HG02798 (cell line): ENCODE measurements at regions not wholly inside any gene's neighbourhood (a gene's known extent, or its start where the extent isn't known, plus 50 kb on each side); places are given as distances from the start of the nearest gene placed in this dataset.
"Not testable (repeated sequence)": the region's sequence is repeated elsewhere in the genome, so short reads cannot be mapped to it uniquely, and the experiment has no call there.

Experiments used
- ATAC-seq: cut with Tn5 transposase; IDR thresholded peaks from one replicate; pipeline ENCODE4 v1.9.1; 2021; ENCODE audit warnings: mild to moderate bottlenecking; ENCODE audit not compliant: unreplicated experiment, poor library complexity

GRCh38 chr6:113052506-113052905, 705.4 kb downstream of the RFPL4B start:
- ATAC-seq = no peak

GRCh38 chr6:113055061-113055460, 707.9 kb downstream of the RFPL4B start:
- ATAC-seq = no peak

- no peak for ATAC-seq
These were observed 708.9 kb downstream of the RFPL4B start for GRCh38 chr6:113055998-113056397.

- ATAC-seq = no peak
These were observed 710.5 kb downstream of the RFPL4B start for GRCh38 chr6:113057567-113058053.

GRCh38 chr6:113060664-113061063, 713.5 kb downstream of the RFPL4B start:
- ATAC-seq = no peak

GRCh38 chr6:113065611-113066010, 718.5 kb downstream of the RFPL4B start:
- ATAC-seq = no peak

GRCh38 chr6:113067612-113068275, 720.6 kb downstream of the RFPL4B start:
- ATAC-seq = no peak

GRCh38 chr6:113068570-113068969, 721.4 kb downstream of the RFPL4B start:
- ATAC-seq = no peak

GRCh38 chr6:113070681-113071080, 723.6 kb downstream of the RFPL4B start:
- ATAC-seq = not testable (repeated sequence)

- no peak for ATAC-seq
These were observed 726.6 kb downstream of the RFPL4B start for GRCh38 chr6:113073611-113074191.

- ATAC-seq = no peak
These were observed 729.0 kb downstream of the RFPL4B start for GRCh38 chr6:113076116-113076515.

GRCh38 chr6:113076816-113077215, 729.7 kb downstream of the RFPL4B start:
- ATAC-seq = no peak

- ATAC-seq = no peak
These were observed 730.7 kb downstream of the RFPL4B start for GRCh38 chr6:113077794-113078193.

GRCh38 chr6:113078791-113079190, 731.7 kb downstream of the RFPL4B start:
- ATAC-seq = no peak

- no peak for ATAC-seq
These were observed 735.6 kb downstream of the RFPL4B start for GRCh38 chr6:113082745-113083144.

GRCh38 chr6:113083947-113084346, 736.8 kb downstream of the RFPL4B start:
- ATAC-seq = no peak

- no peak for ATAC-seq
These were observed 741.9 kb downstream of the RFPL4B start for GRCh38 chr6:113089056-113089455.

GRCh38 chr6:113092795-113093194, 745.7 kb downstream of the RFPL4B start:
- no peak for ATAC-seq

GRCh38 chr6:113094779-113095178, 747.6 kb downstream of the RFPL4B start:
- ATAC-seq = no peak

- ATAC-seq = no peak
These were observed 748.7 kb downstream of the RFPL4B start for GRCh38 chr6:113095841-113096240.

- no peak for ATAC-seq
These were observed 754.4 kb upstream of the MARCKS start for GRCh38 chr6:113102761-113103160.
